RWPE2 (cell line): ENCODE measurements at regions not wholly inside any gene's neighbourhood (a gene's known extent, or its start where the extent isn't known, plus 50 kb on each side); places are given as distances from the start of the nearest gene placed in this dataset.
A peak's percentile ranks its signal among the peaks of the same experiment; 100 is the strongest.

ENCODE experiments used
- ATAC-seq: fragments of 200-7000 bp; cut with Tn5 transposase; 3 replicates; pipeline ENCODE4 v1.9.1; 2021; ENCODE audit warnings: low read depth
- DNase-seq: peaks from one replicate; pipeline ENCODE4 v3.0.0-alpha.2; 2020; ENCODE audit warnings: low spot score
- H3K27ac ChIP-seq: fragments of 450-650 bp; 2 replicates; pipeline ENCODE4 v1.5.1; 2017; ENCODE audit warnings: mild to moderate bottlenecking; ENCODE audit not compliant: poor library complexity, severe bottlenecking
- H3K27me3 ChIP-seq: fragments of 250-450 bp; sonication (Bioruptor Pico); 2 replicates; pipeline ENCODE4 v1.5.1; 2021; ENCODE audit warnings: mild to moderate bottlenecking, moderate library complexity; ENCODE audit not compliant: insufficient read depth, poor library complexity, severe bottlenecking
- H3K36me3 ChIP-seq: fragments of 250-450 bp; sonication (Bioruptor Pico); 2 replicates; pipeline ENCODE4 v1.5.1; 2020; ENCODE audit warnings: low read depth, mild to moderate bottlenecking, moderate library complexity
- H3K4me1 ChIP-seq: fragments of 250-450 bp; sonication (Bioruptor Pico); 2 replicates; pipeline ENCODE4 v1.5.1; 2021; ENCODE audit warnings: mild to moderate bottlenecking, moderate library complexity; ENCODE audit not compliant: insufficient read depth, poor library complexity, severe bottlenecking
- H3K4me3 ChIP-seq: fragments of 250-450 bp; sonication (Bioruptor Pico); 2 replicates; pipeline ENCODE4 v1.5.1; 2021; ENCODE audit warnings: mild to moderate bottlenecking, moderate library complexity; ENCODE audit not compliant: severe bottlenecking
- H3K9me3 ChIP-seq: fragments of 250-450 bp; sonication (Bioruptor Pico); 2 replicates; pipeline ENCODE4 v1.5.1; 2021; ENCODE audit warnings: mild to moderate bottlenecking, moderate library complexity; ENCODE audit not compliant: severe bottlenecking
- CTCF ChIP-seq: fragments of 450-650 bp; IDR thresholded peaks from one replicate; pipeline ENCODE4 v1.5.1; 2017; ENCODE audit warnings: mild to moderate bottlenecking, moderate library complexity; ENCODE audit not compliant: poor library complexity, severe bottlenecking

GRCh38 chr17:12592941-12593340 is 72.7 kb upstream of the MYOCD start:
- H3K9me3 ChIP-seq = no peaks in the 10 kb centered on the region
- peaks cover 13% of the 10 kb centered on the region for H3K4me1 ChIP-seq
- no peak for TF ChIP-seq CTCF
- H3K27me3 ChIP-seq = no peaks in the 10 kb centered on the region
- no peak overlapping the region for H3K4me3 ChIP-seq
- ATAC-seq (peak; percentile 55; the same call in 2 of the 3 replicates), DNase-seq (no peak)
- H3K27ac ChIP-seq = peak overlapping the region; percentile 61
- no peaks in the 10 kb centered on the region for H3K36me3 ChIP-seq

- H3K27me3 ChIP-seq = no peaks in the 10 kb centered on the region
- no peak overlapping the region for H3K4me3 ChIP-seq
- peaks cover 4% of the 10 kb centered on the region for H3K4me1 ChIP-seq
- no peak for ATAC-seq
- H3K9me3 ChIP-seq = no peaks in the 10 kb centered on the region
- H3K27ac ChIP-seq = no peak overlapping the region
- TF ChIP-seq CTCF = no peak
- DNase-seq = no peak
- no peaks in the 10 kb centered on the region for H3K36me3 ChIP-seq
Observed at GRCh38 chr17:12596961-12597360, 68.7 kb upstream of the MYOCD start.

- Histone ChIP-seq H3K4me3 (no peak overlapping the region), H3K27ac (no peak overlapping the region), H3K27me3 (no peaks in the 10 kb centered on the region), H3K4me1 (no peaks in the 10 kb centered on the region), H3K9me3 (no peaks in the 10 kb centered on the region), H3K36me3 (no peaks in the 10 kb centered on the region)
- no peak for TF ChIP-seq CTCF
- DNase-seq = no peak
- no peak for ATAC-seq
Observed at GRCh38 chr17:12597895-12598294, 67.8 kb upstream of the MYOCD start.

- H3K27ac ChIP-seq = no peak overlapping the region
- no peaks in the 10 kb centered on the region for H3K36me3 ChIP-seq
- ATAC-seq = no peak; the same call in 2 of the 3 replicates
- TF ChIP-seq CTCF = no peak
- H3K4me3 ChIP-seq = no peak overlapping the region
- H3K4me1 ChIP-seq = no peaks in the 10 kb centered on the region
- DNase-seq = no peak
- no peaks in the 10 kb centered on the region for H3K9me3 ChIP-seq
- no peaks in the 10 kb centered on the region for H3K27me3 ChIP-seq
Observed at GRCh38 chr17:12599186-12599920, 66.3 kb upstream of the MYOCD start.

- ATAC-seq (no peak), DNase-seq (no peak)
- no peak overlapping the region for H3K27ac ChIP-seq
- no peaks in the 10 kb centered on the region for H3K36me3 ChIP-seq
- H3K4me1 ChIP-seq = no peaks in the 10 kb centered on the region
- H3K9me3 ChIP-seq = no peaks in the 10 kb centered on the region
- H3K4me3 ChIP-seq = no peak overlapping the region
- no peak for TF ChIP-seq CTCF
- H3K27me3 ChIP-seq = no peaks in the 10 kb centered on the region
Observed at GRCh38 chr17:12600349-12600748, 65.3 kb upstream of the MYOCD start.
